ENCODE measurements at regions not wholly inside any gene's neighbourhood (a gene's known extent, or its start where the extent isn't known, plus 50 kb on each side); places are given as distances from the start of the nearest gene placed in this dataset.

DNA sequence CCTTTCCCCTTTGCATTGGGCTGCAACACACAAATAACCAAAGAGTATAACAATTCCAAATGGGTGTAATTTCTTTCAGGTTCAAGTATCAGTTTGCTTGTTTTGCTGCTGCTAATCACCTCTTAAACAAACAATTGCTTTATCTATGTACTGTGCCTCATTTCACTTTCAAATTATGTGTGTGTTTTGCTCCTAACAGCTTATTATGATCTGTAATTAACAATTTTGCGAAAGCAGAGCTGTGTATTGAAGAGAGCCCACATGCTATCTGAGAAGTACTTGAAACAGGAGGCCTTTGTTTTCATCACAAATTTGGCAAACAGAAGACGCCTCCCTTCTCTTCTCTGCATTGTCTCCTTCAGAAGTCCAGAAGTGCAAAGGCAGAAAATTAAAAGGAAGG is 312.0 kb downstream of the TLE1 start:
- TF ChIP-seq, protein P1, sequence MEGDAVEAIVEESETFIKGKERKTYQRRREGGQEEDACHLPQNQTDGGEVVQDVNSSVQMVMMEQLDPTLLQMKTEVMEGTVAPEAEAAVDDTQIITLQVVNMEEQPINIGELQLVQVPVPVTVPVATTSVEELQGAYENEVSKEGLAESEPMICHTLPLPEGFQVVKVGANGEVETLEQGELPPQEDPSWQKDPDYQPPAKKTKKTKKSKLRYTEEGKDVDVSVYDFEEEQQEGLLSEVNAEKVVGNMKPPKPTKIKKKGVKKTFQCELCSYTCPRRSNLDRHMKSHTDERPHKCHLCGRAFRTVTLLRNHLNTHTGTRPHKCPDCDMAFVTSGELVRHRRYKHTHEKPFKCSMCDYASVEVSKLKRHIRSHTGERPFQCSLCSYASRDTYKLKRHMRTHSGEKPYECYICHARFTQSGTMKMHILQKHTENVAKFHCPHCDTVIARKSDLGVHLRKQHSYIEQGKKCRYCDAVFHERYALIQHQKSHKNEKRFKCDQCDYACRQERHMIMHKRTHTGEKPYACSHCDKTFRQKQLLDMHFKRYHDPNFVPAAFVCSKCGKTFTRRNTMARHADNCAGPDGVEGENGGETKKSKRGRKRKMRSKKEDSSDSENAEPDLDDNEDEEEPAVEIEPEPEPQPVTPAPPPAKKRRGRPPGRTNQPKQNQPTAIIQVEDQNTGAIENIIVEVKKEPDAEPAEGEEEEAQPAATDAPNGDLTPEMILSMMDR (IDR thresholded peaks at IDR 0.05; ENCODE audit: insufficient read depth, low read length, poor library complexity, severe bottlenecking), result no peak
- no peak for TF ChIP-seq EZH2phosphoT487 (conservative IDR thresholded peaks at IDR 0.05; ENCODE audit: low read length)
